BJ (cell line): ENCODE measurements at regions not wholly inside any gene's neighbourhood (a gene's known extent, or its start where the extent isn't known, plus 50 kb on each side); places are given as distances from the start of the nearest gene placed in this dataset.

Source experiments
- CTCF ChIA-PET: fragments of 350-600 bp; formaldehyde crosslinking; extraction: SDS; loops from one replicate; lab custom pipeline; 2021; ENCODE audit warnings: antibody characterized with exemption, inconsistent platforms; lab: Yijun Ruan, JAX
- POLR2A ChIA-PET: fragments of 300-600 bp; sonication (Branson Sonifier 250); formaldehyde crosslinking; extraction: SDS; loops from one replicate; lab custom pipeline; 2021; ENCODE audit warnings: antibody characterized with exemption; lab: Charles Lee
- DNase-seq: peaks from one replicate; pipeline ENCODE4 v3.0.0-alpha.2; 2011; ENCODE audit warnings: low read depth
- H3K27me3 ChIP-seq: 2 replicates; pipeline ENCODE4 v1.6.0; 2011; ENCODE audit warnings: low read length; ENCODE audit not compliant: control insufficient read depth, insufficient read depth
- H3K36me3 ChIP-seq: 2 replicates; pipeline ENCODE4 v1.5.1; 2011; ENCODE audit warnings: low read length; ENCODE audit not compliant: control insufficient read depth, insufficient read depth
- H3K4me3 ChIP-seq: 2 replicates; pipeline ENCODE4 v1.5.1; 2011; ENCODE audit warnings: low read depth, mild to moderate bottlenecking, control low read depth, low read length
- CTCF ChIP-seq: IDR thresholded peaks from 2 replicates; pipeline ENCODE4 v1.5.1; 2011; ENCODE audit warnings: low read depth, mild to moderate bottlenecking, control low read depth, inconsistent platforms, low read length, moderate library complexity; ENCODE audit not compliant: insufficient read depth

GRCh38 chr3:194874783-194875182 lies 189.1 kb downstream of the FAM43A start:
- Histone ChIP-seq H3K27me3 (peaks cover 9% of the 10 kb centered on the region), H3K36me3 (no peaks in the 10 kb centered on the region), H3K4me3 (no peak overlapping the region)
- ChIA-PET POLR2A (no interaction called here), CTCF (interaction anchor here (0.9 kb wide), 1 partner anchor 21 kb away, joined by 3 read pairs; no protein-coding TSS in a partner anchor)
- DNase-seq, result no peak
- no peak for TF ChIP-seq CTCF

DNA sequence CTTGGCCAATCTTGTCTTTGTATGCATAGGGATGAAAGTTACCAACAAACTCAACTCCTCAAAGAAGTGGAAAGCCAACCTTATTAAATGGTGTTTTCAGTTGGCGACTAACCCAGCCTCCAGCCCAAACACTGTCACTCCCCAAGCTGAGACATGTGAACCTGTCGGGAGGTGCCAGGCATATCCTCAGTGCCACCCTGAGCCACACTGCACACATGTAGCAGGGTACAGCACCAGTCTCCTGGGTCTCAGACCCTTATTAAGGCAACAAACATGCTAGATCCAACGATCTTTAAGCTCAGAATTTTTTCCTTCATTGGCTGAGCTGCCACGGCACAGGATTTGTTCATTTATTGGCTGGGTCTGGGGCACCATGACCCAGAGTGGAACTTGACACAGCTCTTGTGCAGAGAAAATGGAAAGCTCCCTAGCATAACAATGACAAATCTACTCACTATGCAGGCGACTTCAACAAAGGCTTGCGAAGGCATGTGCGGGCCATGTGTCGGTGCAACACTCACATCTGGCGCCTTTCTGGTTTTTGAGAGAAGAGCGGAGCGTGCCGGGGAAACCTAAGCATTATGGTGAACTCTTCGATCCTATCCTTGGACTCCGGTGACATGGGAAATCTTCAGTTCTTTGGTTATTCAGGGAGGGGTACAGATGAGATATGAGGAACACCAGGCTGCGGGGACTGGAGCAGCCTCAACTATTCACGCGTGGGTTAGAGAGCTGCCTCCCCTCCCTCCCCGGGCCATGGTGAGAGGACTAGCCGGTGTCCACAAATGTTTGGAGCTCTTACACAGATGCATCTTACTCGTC lies 190.1 kb downstream of the FAM43A start:
- H3K27me3 ChIP-seq, result peaks cover 9% of the 10 kb centered on the region
- H3K4me3 ChIP-seq, result no peak overlapping the region
- H3K36me3 ChIP-seq, result no peaks in the 10 kb centered on the region
- TF ChIP-seq CTCF, result no peak
- no peak for DNase-seq
- ChIA-PET CTCF (interaction anchor here (0.9 to 1.0 kb wide), 2 partner anchors 22 to 54 kb away, joined by 3 read pairs; no protein-coding TSS in a partner anchor), POLR2A (no interaction called here)

DNA sequence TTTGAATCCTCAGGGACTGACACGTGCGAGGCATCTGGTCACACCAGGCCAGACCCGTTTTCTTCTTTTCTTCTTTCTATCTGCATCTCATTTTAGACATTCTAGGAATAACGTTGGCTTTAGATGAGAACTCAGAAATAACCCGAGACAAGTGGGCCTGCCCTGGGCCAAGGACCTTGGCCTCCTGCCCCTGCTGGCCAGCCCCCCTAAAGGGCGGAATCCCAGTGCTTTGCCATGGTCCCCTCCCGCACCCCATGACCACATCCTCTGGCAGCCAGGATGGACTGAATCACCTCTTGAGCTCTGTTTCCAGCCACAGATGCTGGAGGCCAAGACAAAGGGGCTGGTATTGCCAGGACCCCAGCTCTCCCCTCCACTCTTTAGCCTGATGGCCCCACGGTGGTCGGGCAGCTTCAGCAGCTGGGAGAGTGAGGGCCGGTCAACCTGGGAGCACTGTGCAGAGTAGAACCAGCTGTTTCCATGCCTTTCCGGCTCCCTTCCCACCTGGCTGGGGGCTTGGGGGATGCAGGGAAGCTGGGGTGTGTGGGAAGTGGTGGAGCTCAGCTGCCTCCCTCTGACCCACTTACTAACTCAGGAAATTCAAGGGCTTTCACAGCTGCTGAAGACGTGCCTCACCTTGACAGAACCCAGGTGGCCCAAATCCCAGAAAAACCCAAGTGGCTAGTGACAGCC lies 190.9 kb downstream of the FAM43A start:
- H3K4me3 ChIP-seq, result no peak overlapping the region
- ChIA-PET POLR2A (no interaction called here), CTCF (interaction anchor here (1.0 kb wide), 1 partner anchor 53 kb away, joined by 3 read pairs; no protein-coding TSS in a partner anchor)
- H3K36me3 ChIP-seq, result no peaks in the 10 kb centered on the region
- TF ChIP-seq CTCF, result no peak
- H3K27me3 ChIP-seq, result peaks cover 9% of the 10 kb centered on the region
- no peak for DNase-seq

- ChIA-PET CTCF (interaction anchor here (1.3 kb wide), 1 partner anchor 195 kb away, joined by 4 read pairs; no protein-coding TSS in a partner anchor), POLR2A (no interaction called here)
- no peak for TF ChIP-seq CTCF
- DNase-seq, result no peak
- Histone ChIP-seq H3K36me3 (no peaks in the 10 kb centered on the region), H3K27me3 (peaks cover 9% of the 10 kb centered on the region), H3K4me3 (no peak overlapping the region)
Measured at GRCh38 chr3:194877291-194878119, 191.8 kb downstream of the FAM43A start.
